BJ (cell line): ENCODE measurements at regions not wholly inside any gene's neighbourhood (a gene's known extent, or its start where the extent isn't known, plus 50 kb on each side); places are given as distances from the start of the nearest gene placed in this dataset. TPM values are rescaled to one million over a fixed set of nuclear protein-coding genes. Genes with fewer than 3 reads are reported as not detected.

Source experiments
- CTCF ChIA-PET: fragments of 350-600 bp; formaldehyde crosslinking; extraction: SDS; loops from one replicate; lab custom pipeline; 2021; ENCODE audit warnings: antibody characterized with exemption, inconsistent platforms; lab: Yijun Ruan, JAX
- POLR2A ChIA-PET: fragments of 300-600 bp; sonication (Branson Sonifier 250); formaldehyde crosslinking; extraction: SDS; loops from one replicate; lab custom pipeline; 2021; ENCODE audit warnings: antibody characterized with exemption; lab: Charles Lee
- DNase-seq: peaks from one replicate; pipeline ENCODE4 v3.0.0-alpha.2; 2011; ENCODE audit warnings: low read depth
- H3K27me3 ChIP-seq: 2 replicates; pipeline ENCODE4 v1.6.0; 2011; ENCODE audit warnings: low read length; ENCODE audit not compliant: control insufficient read depth, insufficient read depth
- H3K36me3 ChIP-seq: 2 replicates; pipeline ENCODE4 v1.5.1; 2011; ENCODE audit warnings: low read length; ENCODE audit not compliant: control insufficient read depth, insufficient read depth
- H3K4me3 ChIP-seq: 2 replicates; pipeline ENCODE4 v1.5.1; 2011; ENCODE audit warnings: low read depth, mild to moderate bottlenecking, control low read depth, low read length
- small RNA-seq: library from RNA; depleted of rRNA; stranded (forward); fragments of <200 nt; gene quantifications from one replicate; pipeline ENCODE3, GENCODE V24; 2012; ENCODE audit warnings: low replicate concordance, low read depth; ENCODE audit not compliant: insufficient read length
- TF ChIP-seq, protein P1 (sequence below): IDR thresholded peaks from 2 replicates; pipeline ENCODE4 v1.5.1; 2011; ENCODE audit warnings: low read depth, mild to moderate bottlenecking, control low read depth, inconsistent platforms, low read length, moderate library complexity; ENCODE audit not compliant: insufficient read depth

- TF ChIP-seq, protein P1, sequence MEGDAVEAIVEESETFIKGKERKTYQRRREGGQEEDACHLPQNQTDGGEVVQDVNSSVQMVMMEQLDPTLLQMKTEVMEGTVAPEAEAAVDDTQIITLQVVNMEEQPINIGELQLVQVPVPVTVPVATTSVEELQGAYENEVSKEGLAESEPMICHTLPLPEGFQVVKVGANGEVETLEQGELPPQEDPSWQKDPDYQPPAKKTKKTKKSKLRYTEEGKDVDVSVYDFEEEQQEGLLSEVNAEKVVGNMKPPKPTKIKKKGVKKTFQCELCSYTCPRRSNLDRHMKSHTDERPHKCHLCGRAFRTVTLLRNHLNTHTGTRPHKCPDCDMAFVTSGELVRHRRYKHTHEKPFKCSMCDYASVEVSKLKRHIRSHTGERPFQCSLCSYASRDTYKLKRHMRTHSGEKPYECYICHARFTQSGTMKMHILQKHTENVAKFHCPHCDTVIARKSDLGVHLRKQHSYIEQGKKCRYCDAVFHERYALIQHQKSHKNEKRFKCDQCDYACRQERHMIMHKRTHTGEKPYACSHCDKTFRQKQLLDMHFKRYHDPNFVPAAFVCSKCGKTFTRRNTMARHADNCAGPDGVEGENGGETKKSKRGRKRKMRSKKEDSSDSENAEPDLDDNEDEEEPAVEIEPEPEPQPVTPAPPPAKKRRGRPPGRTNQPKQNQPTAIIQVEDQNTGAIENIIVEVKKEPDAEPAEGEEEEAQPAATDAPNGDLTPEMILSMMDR: no peak
- no peak overlapping the region for H3K4me3 ChIP-seq
- DNase-seq: no peak
- ChIA-PET CTCF (interaction anchor here (1.2 kb wide), 1 partner anchor 22 kb away, joined by 3 read pairs; no protein-coding TSS in a partner anchor), POLR2A (no interaction called here)
- H3K27me3 ChIP-seq: no peaks in the 10 kb centered on the region
- H3K36me3 ChIP-seq: no peaks in the 10 kb centered on the region
Observed at GRCh38 chr1:116322752-116323405, 50.2 kb upstream of the ATP1A1 start.

Small RNA genes in the stretch of these regions (small RNA-seq; reads per million reads assigned to genes)
- gene RF00012: not detected
